SK-N-SH (cell line): ENCODE measurements at regions not wholly inside any gene's neighbourhood (a gene's known extent, or its start where the extent isn't known, plus 50 kb on each side); places are given as distances from the start of the nearest gene placed in this dataset.

Experiments used
- CTCF ChIA-PET: fragments of 300-600, 350-600 bp; formaldehyde crosslinking; extraction: SDS; loops from one replicate; lab custom pipeline; 2021; lab: Yijun Ruan, JAX
- POLR2A ChIA-PET: fragments of 350-600 bp; sonication (Branson Sonifier 250); formaldehyde crosslinking; extraction: SDS; loops from one replicate; lab custom pipeline; 2020; ENCODE audit warnings: antibody characterized with exemption, inconsistent platforms; lab: Yijun Ruan, JAX
- DNase-seq: peaks from one replicate; pipeline ENCODE4 v3.0.0; 2012
- H2AFZ ChIP-seq: fragments of 200-600 bp; sonication (generic); 2 replicates; pipeline ENCODE4 v1.8.1; 2016; ENCODE audit warnings: antibody characterized with exemption, mild to moderate bottlenecking, low read depth
- H3F3A ChIP-seq: fragments of 200-600 bp; sonication (generic); replicated peaks from 2 replicates; pipeline ENCODE3; 2016; ENCODE audit warnings: antibody characterized with exemption, mild to moderate bottlenecking; ENCODE audit not compliant: insufficient read depth
- H3K27ac ChIP-seq, 2 experiments: fragments of 200-500 bp in 1 of 2; fragments of 200-600 bp in 1 of 2; sonication (Bioruptor generic) in 1 of 2; sonication (generic), shearing (Covaris generic) in 1 of 2; 2 replicates each; pipeline versions ENCODE4 v1.5.1 to v1.6.1; 2014 to 2016; ENCODE audit warnings: low read depth in 2 of 2, inconsistent platforms in 1 of 2, low read length in 1 of 2, mild to moderate bottlenecking in 1 of 2, mixed read lengths in 1 of 2
- H3K27me3 ChIP-seq: fragments of 200-600 bp; sonication (generic), shearing (Covaris generic); 2 replicates; pipeline ENCODE4 v1.6.1; 2016; ENCODE audit warnings: mixed run types; ENCODE audit not compliant: insufficient read depth
- H3K36me3 ChIP-seq, 2 experiments: fragments of 200-500 bp in 1 of 2; fragments of 200-600 bp in 1 of 2; sonication (Bioruptor generic) in 1 of 2; sonication (generic) in 1 of 2; replicated peaks in 1 of 2; 2 replicates each; pipeline versions ENCODE3 to v1.5.1; 2014 to 2016; ENCODE audit warnings: low read length in 1 of 2, mild to moderate bottlenecking in 1 of 2; ENCODE audit not compliant: insufficient read depth in 2 of 2, control insufficient read depth in 1 of 2
- H3K4me1 ChIP-seq, 2 experiments: fragments of 200-500 bp in 1 of 2; fragments of 200-600 bp in 1 of 2; sonication (Bioruptor generic) in 1 of 2; sonication (generic), shearing (Covaris generic) in 1 of 2; 2 replicates each; pipeline versions ENCODE4 v1.5.1 to v1.6.1; 2014 to 2016; ENCODE audit warnings: low read depth in 1 of 2, low read length in 1 of 2, mixed run types in 1 of 2; ENCODE audit not compliant: insufficient read depth in 2 of 2, control insufficient read depth in 1 of 2
- H3K4me2 ChIP-seq: fragments of 200-600 bp; sonication (generic), shearing (Covaris generic); 2 replicates; pipeline ENCODE4 v1.6.1; 2017; ENCODE audit warnings: mixed run types
- H3K4me3 ChIP-seq, 2 experiments: fragments of 200-500 bp in 1 of 2; fragments of 200-600 bp in 1 of 2; sonication (Bioruptor generic) in 1 of 2; sonication (generic), shearing (Covaris generic) in 1 of 2; 2 replicates each; pipeline versions ENCODE4 v1.5.1 to v1.8.1; 2014 to 2016; ENCODE audit warnings: low read depth in 2 of 2, inconsistent platforms in 1 of 2, low read length in 1 of 2, mild to moderate bottlenecking in 1 of 2, mixed read lengths in 1 of 2, moderate library complexity in 1 of 2
- H3K79me2 ChIP-seq: fragments of 200-600 bp; sonication (generic); 2 replicates; pipeline ENCODE4 v1.8.1; 2017; ENCODE audit warnings: mild to moderate bottlenecking; ENCODE audit not compliant: insufficient read depth
- H3K9ac ChIP-seq: fragments of 200-600 bp; sonication (generic); 2 replicates; pipeline ENCODE4 v1.6.1; 2017; ENCODE audit warnings: mixed run types
- H3K9me2 ChIP-seq: fragments of 200-600 bp; sonication (generic); 2 replicates; pipeline ENCODE4 v1.6.1; 2017; ENCODE audit warnings: mixed run types
- H3K9me3 ChIP-seq: fragments of 200-600 bp; sonication (generic); 2 replicates; pipeline ENCODE4 v1.6.1; 2017; ENCODE audit warnings: mixed run types, mild to moderate bottlenecking, moderate library complexity
- H4K20me1 ChIP-seq: fragments of 200-600 bp; sonication (generic); 2 replicates; pipeline ENCODE4 v1.6.1; 2017; ENCODE audit warnings: mild to moderate bottlenecking, mixed run types; ENCODE audit not compliant: insufficient read depth
- CHD2 ChIP-seq: fragments of 150-350 bp; IDR thresholded peaks from 2 replicates; pipeline ENCODE4 v1.6.1; 2018; ENCODE audit warnings: low read length; ENCODE audit not compliant: partially characterized antibody
- EP300 ChIP-seq, 2 experiments: IDR thresholded peaks; 2 replicates each; pipeline versions ENCODE4 v1.4.0 to v1.6.1; 2012; ENCODE audit warnings: borderline replicate concordance in 1 of 2, low read depth in 1 of 2, low read length in 1 of 2
- FOSL2 ChIP-seq: IDR thresholded peaks from 2 replicates; pipeline ENCODE4 v1.4.0; 2012; ENCODE audit warnings: low read depth, mild to moderate bottlenecking, moderate library complexity, borderline replicate concordance
- FOXJ3 ChIP-seq: sonication (generic); formaldehyde crosslinking; IDR thresholded peaks from 2 replicates; pipeline ENCODE4 v1.5.1; 2020; ENCODE audit warnings: mild to moderate bottlenecking, missing genetic modification reagents
- GATA2 ChIP-seq: sonication (generic); formaldehyde crosslinking; IDR thresholded peaks from 2 replicates; pipeline ENCODE4 v1.5.0; 2020; ENCODE audit warnings: mild to moderate bottlenecking, missing genetic modification reagents
- JUND ChIP-seq: IDR thresholded peaks from 2 replicates; pipeline ENCODE4 v1.4.0; 2012
- RAD21 ChIP-seq: IDR thresholded peaks from 2 replicates; pipeline ENCODE4 v1.6.1; 2012; ENCODE audit warnings: mild to moderate bottlenecking, low read length
- RFX5 ChIP-seq: IDR thresholded peaks from 2 replicates; pipeline ENCODE4 v1.6.1; 2012; ENCODE audit warnings: mild to moderate bottlenecking, improper control_type of control experiment, low read length
- SIN3A ChIP-seq: IDR thresholded peaks from 2 replicates; pipeline ENCODE4 v1.6.1; 2012; ENCODE audit warnings: low read depth, mild to moderate bottlenecking, low read length, moderate library complexity, borderline replicate concordance
- WGBS: methylation state at CpG from one replicate; pipeline ENCODE4 v1.1.6; 2017; ENCODE audit warnings: low lambda C conversion rate; 5-methylcytosine and 5-hydroxymethylcytosine counted together
- TF ChIP-seq, protein P1 (sequence below): fragments of 200-600 bp; sonication (generic); IDR thresholded peaks from 2 replicates; pipeline ENCODE4 v1.6.1; 2017; ENCODE audit warnings: antibody characterized with exemption, mild to moderate bottlenecking, moderate library complexity
- TF ChIP-seq, protein P2 (sequence below): fragments of 150-350 bp; IDR thresholded peaks from 2 replicates; pipeline ENCODE4 v1.6.1; 2017; ENCODE audit warnings: antibody characterized with exemption, low read length, low read depth, borderline replicate concordance
- TF ChIP-seq, protein P3 (sequence below): fragments of 150-350 bp; IDR thresholded peaks from 2 replicates; pipeline ENCODE4 v1.6.1; 2016; ENCODE audit warnings: mild to moderate bottlenecking, low read depth, low read length

DNA sequence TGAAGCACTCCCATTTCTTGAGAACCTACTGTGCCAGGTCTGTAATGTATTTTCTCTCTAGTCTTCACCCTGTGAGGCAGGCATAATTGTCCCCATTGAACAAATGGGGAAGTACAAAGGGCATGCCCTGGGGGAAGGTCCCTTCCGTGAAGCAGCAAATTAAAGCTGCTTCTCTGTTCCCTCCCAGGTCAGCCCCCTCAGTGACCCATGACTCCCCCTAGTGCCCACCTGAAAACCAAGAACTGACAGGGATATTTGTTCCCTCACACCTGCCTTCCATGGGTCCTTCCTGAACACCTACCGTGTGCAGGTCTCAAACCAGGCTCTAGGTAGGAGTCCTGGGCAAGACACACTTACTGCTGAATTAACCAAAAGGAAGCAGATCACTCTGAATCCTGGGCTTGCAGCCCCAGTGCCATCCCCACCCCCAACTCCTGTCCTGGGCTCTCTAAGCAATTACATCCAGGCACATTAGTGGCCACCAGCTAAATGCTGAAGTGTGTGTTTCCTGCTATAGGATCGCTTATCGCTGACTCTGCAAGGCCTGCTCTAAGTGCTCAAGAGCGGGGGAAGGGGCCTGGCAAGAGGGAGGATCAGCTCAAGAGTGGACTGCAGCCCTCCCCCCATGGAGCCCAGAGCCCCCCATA is 254.8 kb downstream of the CDK5RAP2 start:
- ChIA-PET CTCF (interaction anchor here (0.6 to 2.4 kb wide), 6 partner anchors 9 to 769 kb away, joined by 3 to 10 read pairs (median 5); no protein-coding TSS in a partner anchor), POLR2A (no interaction called here)
- Histone ChIP-seq H3K4me1 (peaks cover 0 to 19% of the 10 kb centered on the region in 2 experiments; a peak in 2 of 4 replicates), H3K9me2 (no peaks in the 10 kb centered on the region), H3K4me2 (no peak overlapping the region), H3K27ac (peak overlapping the region in 1 of 2 experiments; percentile 92; a peak in 2 of 4 replicates), H2AFZ (no peak overlapping the region), H3K9ac (no peak overlapping the region), H3F3A (no peaks in the 10 kb centered on the region), H4K20me1 (no peaks in the 10 kb centered on the region), H3K27me3 (no peaks in the 10 kb centered on the region), H3K36me3 (no peaks in the 10 kb centered on the region), H3K79me2 (no peaks in the 10 kb centered on the region), H3K4me3 (no peak overlapping the region), H3K9me3 (no peaks in the 10 kb centered on the region)
- TF ChIP-seq EP300 (IDR thresholded peaks at IDR 0.05; ENCODE audit: borderline replicate concordance in 1 of 2, low read depth in 1 of 2, low read length in 1 of 2): 0 out of 4 replicates have a peak, but pooled peaks of 1 of the 2 experiments have one; percentile 32
- peak; percentile 72 for TF ChIP-seq GATA2 (CRISPR knock-in tag)
- peak; percentile 25; the same call in 1 of the 2 replicates for TF ChIP-seq RAD21
- TF ChIP-seq JUND: no peak
- TF ChIP-seq CHD2: peak; percentile 72
- TF ChIP-seq, protein P1, sequence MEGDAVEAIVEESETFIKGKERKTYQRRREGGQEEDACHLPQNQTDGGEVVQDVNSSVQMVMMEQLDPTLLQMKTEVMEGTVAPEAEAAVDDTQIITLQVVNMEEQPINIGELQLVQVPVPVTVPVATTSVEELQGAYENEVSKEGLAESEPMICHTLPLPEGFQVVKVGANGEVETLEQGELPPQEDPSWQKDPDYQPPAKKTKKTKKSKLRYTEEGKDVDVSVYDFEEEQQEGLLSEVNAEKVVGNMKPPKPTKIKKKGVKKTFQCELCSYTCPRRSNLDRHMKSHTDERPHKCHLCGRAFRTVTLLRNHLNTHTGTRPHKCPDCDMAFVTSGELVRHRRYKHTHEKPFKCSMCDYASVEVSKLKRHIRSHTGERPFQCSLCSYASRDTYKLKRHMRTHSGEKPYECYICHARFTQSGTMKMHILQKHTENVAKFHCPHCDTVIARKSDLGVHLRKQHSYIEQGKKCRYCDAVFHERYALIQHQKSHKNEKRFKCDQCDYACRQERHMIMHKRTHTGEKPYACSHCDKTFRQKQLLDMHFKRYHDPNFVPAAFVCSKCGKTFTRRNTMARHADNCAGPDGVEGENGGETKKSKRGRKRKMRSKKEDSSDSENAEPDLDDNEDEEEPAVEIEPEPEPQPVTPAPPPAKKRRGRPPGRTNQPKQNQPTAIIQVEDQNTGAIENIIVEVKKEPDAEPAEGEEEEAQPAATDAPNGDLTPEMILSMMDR: peak; percentile 15; the same call in 1 of the 2 replicates
- DNase-seq: peak; percentile 55
- WGBS: 28% methylated on average over 5 of the region's 5 CpGs

DNA sequence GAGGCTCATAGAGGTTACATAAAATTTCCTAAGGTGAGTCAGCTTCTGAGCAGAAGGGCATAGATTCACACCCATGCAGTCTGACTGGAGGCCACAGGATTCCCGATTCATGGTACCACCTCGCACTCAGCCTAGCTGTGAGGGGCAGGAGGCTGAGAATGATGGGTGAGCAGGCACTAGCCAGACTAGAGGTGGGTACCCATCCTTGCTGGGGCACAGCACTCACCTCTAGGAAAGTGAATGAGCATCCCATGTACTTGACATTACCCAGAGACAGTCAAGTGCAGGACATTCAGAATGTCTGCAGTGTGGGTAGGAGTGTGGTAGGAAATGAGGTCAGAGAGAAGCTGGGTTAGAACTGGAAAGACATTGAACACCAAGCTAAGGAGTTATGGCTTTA is 255.5 kb downstream of the CDK5RAP2 start:
- no peaks in the 10 kb centered on the region for H4K20me1 ChIP-seq
- H2AFZ ChIP-seq: no peak overlapping the region
- POLR2A ChIA-PET: no interaction called here
- H3K4me3 ChIP-seq: no peak overlapping the region
- H3K36me3 ChIP-seq: no peaks in the 10 kb centered on the region
- H3K9me2 ChIP-seq: no peaks in the 10 kb centered on the region
- H3K9ac ChIP-seq: no peak overlapping the region
- CTCF ChIA-PET: interaction anchor here (0.6 to 2.4 kb wide), 4 partner anchors 9 to 768 kb away, joined by 3 to 6 read pairs (median 5); no protein-coding TSS in a partner anchor
- H3K79me2 ChIP-seq: no peaks in the 10 kb centered on the region
- H3K27me3 ChIP-seq: no peaks in the 10 kb centered on the region
- no peaks in the 10 kb centered on the region for H3F3A ChIP-seq
- no peaks in the 10 kb centered on the region for H3K9me3 ChIP-seq
- DNase-seq: no peak
- TF ChIP-seq RFX5 (no peak), EP300 (IDR thresholded peaks at IDR 0.05; ENCODE audit: borderline replicate concordance in 1 of 2, low read depth in 1 of 2, low read length in 1 of 2) (no peak), SIN3A (no peak), CHD2 (no peak), FOXJ3 (no peak), FOSL2 (no peak)
- TF ChIP-seq, protein P2, sequence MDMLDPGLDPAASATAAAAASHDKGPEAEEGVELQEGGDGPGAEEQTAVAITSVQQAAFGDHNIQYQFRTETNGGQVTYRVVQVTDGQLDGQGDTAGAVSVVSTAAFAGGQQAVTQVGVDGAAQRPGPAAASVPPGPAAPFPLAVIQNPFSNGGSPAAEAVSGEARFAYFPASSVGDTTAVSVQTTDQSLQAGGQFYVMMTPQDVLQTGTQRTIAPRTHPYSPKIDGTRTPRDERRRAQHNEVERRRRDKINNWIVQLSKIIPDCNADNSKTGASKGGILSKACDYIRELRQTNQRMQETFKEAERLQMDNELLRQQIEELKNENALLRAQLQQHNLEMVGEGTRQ: no peak
- TF ChIP-seq, protein P3, sequence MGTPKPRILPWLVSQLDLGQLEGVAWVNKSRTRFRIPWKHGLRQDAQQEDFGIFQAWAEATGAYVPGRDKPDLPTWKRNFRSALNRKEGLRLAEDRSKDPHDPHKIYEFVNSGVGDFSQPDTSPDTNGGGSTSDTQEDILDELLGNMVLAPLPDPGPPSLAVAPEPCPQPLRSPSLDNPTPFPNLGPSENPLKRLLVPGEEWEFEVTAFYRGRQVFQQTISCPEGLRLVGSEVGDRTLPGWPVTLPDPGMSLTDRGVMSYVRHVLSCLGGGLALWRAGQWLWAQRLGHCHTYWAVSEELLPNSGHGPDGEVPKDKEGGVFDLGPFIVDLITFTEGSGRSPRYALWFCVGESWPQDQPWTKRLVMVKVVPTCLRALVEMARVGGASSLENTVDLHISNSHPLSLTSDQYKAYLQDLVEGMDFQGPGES: no peak
- peaks cover 0 to 19% of the 10 kb centered on the region in 2 experiments; a peak in 2 of 4 replicates for H3K4me1 ChIP-seq
- WGBS: 43% methylated on average over 1 of the region's 2 CpGs
- H3K4me2 ChIP-seq: no peak overlapping the region
- H3K27ac ChIP-seq: peak overlapping the region in 1 of 2 experiments; percentile 92; a peak in 2 of 4 replicates
